MM.1S (cell line): ENCODE measurements at regions not wholly inside any gene's neighbourhood (a gene's known extent, or its start where the extent isn't known, plus 50 kb on each side); places are given as distances from the start of the nearest gene placed in this dataset.

ENCODE experiments used
- CTCF ChIP-seq: fragments of 300-600 bp; sonication (generic); IDR thresholded peaks from 2 replicates; pipeline ENCODE4 v1.5.1; 2016; ENCODE audit warnings: antibody characterized with exemption, low read length, mixed read lengths
- EZH2 ChIP-seq: fragments of 300-600 bp; sonication (generic); optimal IDR thresholded peaks from 2 replicates; pipeline ENCODE3; 2017; ENCODE audit warnings: low read depth, mild to moderate bottlenecking, antibody characterized with exemption, low read length, mixed read lengths
- EZH2phosphoT487 ChIP-seq: fragments of 300-600 bp; sonication (generic); IDR thresholded peaks from 2 replicates; pipeline ENCODE4 v1.6.1; 2018; ENCODE audit warnings: antibody characterized with exemption, low read length

GRCh38 chr6:62940848-62941247 lies 270.4 kb upstream of the FKBP1C start:
- no peak for TF ChIP-seq CTCF
- no peak for TF ChIP-seq EZH2
- no peak for TF ChIP-seq EZH2phosphoT487
